ENCODE measurements at regions not wholly inside any gene's neighbourhood (a gene's known extent, or its start where the extent isn't known, plus 50 kb on each side); places are given as distances from the start of the nearest gene placed in this dataset.

- no peaks in the 10 kb centered on the region for H3K36me3 ChIP-seq (ENCODE audit: control insufficient read depth in 3 of 3, insufficient read depth in 2 of 3, low read depth in 1 of 3, low read length in 3 of 3)
- H3K27me3 ChIP-seq (ENCODE audit: control insufficient read depth in 3 of 3, insufficient read depth in 3 of 3, low read length in 3 of 3), result no peaks in the 10 kb centered on the region
- no peaks in the 10 kb centered on the region for H3K9me3 ChIP-seq (ENCODE audit: control insufficient read depth in 2 of 2, insufficient read depth in 1 of 2, low read depth in 1 of 2, low read length in 1 of 2)
- no peaks in the 10 kb centered on the region for H3K4me1 ChIP-seq (ENCODE audit: control insufficient read depth in 3 of 3, insufficient read depth in 2 of 3, low read depth in 1 of 3, low read length in 2 of 3)
- no peak overlapping the region for H3K4me3 ChIP-seq (ENCODE audit: low read depth in 1 of 3, low read length in 3 of 3)
- FAIRE-seq, result no peak
- peak overlapping the region in 1 of 3 donors; percentile 32 for H3K27ac ChIP-seq (ENCODE audit: low read depth in 1 of 3, low read length in 2 of 3)
- WGBS, 3 donors, result 82 to 90% (median 85%) methylated on average over 7 of the region's 7 CpGs
- no peak for DNase-seq
These were observed 147.0 kb upstream of the NECTIN1 start for GRCh38 chr11:119875841-119876600.

- 62 to 85% (median 63%) methylated on average over 14 to 15 of the region's 15 CpGs for WGBS, 3 donors
- Histone ChIP-seq H3K27ac (ENCODE audit: low read depth in 1 of 3, low read length in 2 of 3) (peak overlapping the region in 1 of 3 donors; percentile 23), H3K27me3 (ENCODE audit: control insufficient read depth in 3 of 3, insufficient read depth in 3 of 3, low read length in 3 of 3) (no peaks in the 10 kb centered on the region), H3K9me3 (ENCODE audit: control insufficient read depth in 2 of 2, insufficient read depth in 1 of 2, low read depth in 1 of 2, low read length in 1 of 2) (no peaks in the 10 kb centered on the region), H3K4me3 (ENCODE audit: low read depth in 1 of 3, low read length in 3 of 3) (no peak overlapping the region), H3K4me1 (ENCODE audit: control insufficient read depth in 3 of 3, insufficient read depth in 2 of 3, low read depth in 1 of 3, low read length in 2 of 3) (no peaks in the 10 kb centered on the region), H3K36me3 (ENCODE audit: control insufficient read depth in 3 of 3, insufficient read depth in 2 of 3, low read depth in 1 of 3, low read length in 3 of 3) (no peaks in the 10 kb centered on the region)
- DNase-seq, result peak in 1 of 2 donors; percentile 42
- no peak for FAIRE-seq
These were observed 145.7 kb upstream of the NECTIN1 start for GRCh38 chr11:119874660-119875238.

GRCh38 chr11:119873761-119874421 is 144.9 kb upstream of the NECTIN1 start:
- FAIRE-seq (no peak), DNase-seq (no peak)
- H3K27ac ChIP-seq (ENCODE audit: low read depth in 1 of 3, low read length in 2 of 3), result no peak overlapping the region
- H3K36me3 ChIP-seq (ENCODE audit: control insufficient read depth in 3 of 3, insufficient read depth in 2 of 3, low read depth in 1 of 3, low read length in 3 of 3), result no peaks in the 10 kb centered on the region
- WGBS, 3 donors, result 80 to 84% (median 81%) methylated on average over 17 of the region's 17 CpGs
- H3K4me1 ChIP-seq (ENCODE audit: control insufficient read depth in 3 of 3, insufficient read depth in 2 of 3, low read depth in 1 of 3, low read length in 2 of 3), result no peaks in the 10 kb centered on the region
- no peaks in the 10 kb centered on the region for H3K27me3 ChIP-seq (ENCODE audit: control insufficient read depth in 3 of 3, insufficient read depth in 3 of 3, low read length in 3 of 3)
- no peaks in the 10 kb centered on the region for H3K9me3 ChIP-seq (ENCODE audit: control insufficient read depth in 2 of 2, insufficient read depth in 1 of 2, low read depth in 1 of 2, low read length in 1 of 2)
- H3K4me3 ChIP-seq (ENCODE audit: low read depth in 1 of 3, low read length in 3 of 3), result no peak overlapping the region

GRCh38 chr11:119872611-119873310 is 143.8 kb upstream of the NECTIN1 start:
- Histone ChIP-seq H3K4me1 (ENCODE audit: control insufficient read depth in 3 of 3, insufficient read depth in 2 of 3, low read depth in 1 of 3, low read length in 2 of 3) (no peaks in the 10 kb centered on the region), H3K9me3 (ENCODE audit: control insufficient read depth in 2 of 2, insufficient read depth in 1 of 2, low read depth in 1 of 2, low read length in 1 of 2) (no peaks in the 10 kb centered on the region), H3K27me3 (ENCODE audit: control insufficient read depth in 3 of 3, insufficient read depth in 3 of 3, low read length in 3 of 3) (no peaks in the 10 kb centered on the region), H3K4me3 (ENCODE audit: low read depth in 1 of 3, low read length in 3 of 3) (no peak overlapping the region), H3K27ac (ENCODE audit: low read depth in 1 of 3, low read length in 2 of 3) (no peak overlapping the region), H3K36me3 (ENCODE audit: control insufficient read depth in 3 of 3, insufficient read depth in 2 of 3, low read depth in 1 of 3, low read length in 3 of 3) (no peaks in the 10 kb centered on the region)
- WGBS, 3 donors, result 67 to 81% (median 76%) methylated on average over 11 of the region's 11 CpGs
- FAIRE-seq, result no peak
- DNase-seq, result peak in 1 of 2 donors; percentile 22

GRCh38 chr11:119865661-119866156 is 136.7 kb upstream of the NECTIN1 start:
- H3K4me1 ChIP-seq (ENCODE audit: control insufficient read depth in 3 of 3, insufficient read depth in 2 of 3, low read depth in 1 of 3, low read length in 2 of 3), result peaks cover 0 to 28% (median 4%) of the 10 kb centered on the region in 3 donors
- peaks cover 0 to 2% (median 0%) of the 10 kb centered on the region in 3 donors for H3K27me3 ChIP-seq (ENCODE audit: control insufficient read depth in 3 of 3, insufficient read depth in 3 of 3, low read length in 3 of 3)
- FAIRE-seq, result no peak
- 50 to 73% (median 61%) methylated on average over 2 of the region's 2 CpGs for WGBS, 3 donors
- no peak overlapping the region for H3K27ac ChIP-seq (ENCODE audit: low read depth in 1 of 3, low read length in 2 of 3)
- no peak overlapping the region for H3K4me3 ChIP-seq (ENCODE audit: low read depth in 1 of 3, low read length in 3 of 3)
- H3K9me3 ChIP-seq (ENCODE audit: control insufficient read depth in 2 of 2, insufficient read depth in 1 of 2, low read depth in 1 of 2, low read length in 1 of 2), result no peaks in the 10 kb centered on the region
- no peaks in the 10 kb centered on the region for H3K36me3 ChIP-seq (ENCODE audit: control insufficient read depth in 3 of 3, insufficient read depth in 2 of 3, low read depth in 1 of 3, low read length in 3 of 3)
- peak in 1 of 2 donors; percentile 14 for DNase-seq

- Histone ChIP-seq H3K36me3 (ENCODE audit: control insufficient read depth in 3 of 3, insufficient read depth in 2 of 3, low read depth in 1 of 3, low read length in 3 of 3) (no peaks in the 10 kb centered on the region), H3K4me3 (ENCODE audit: low read depth in 1 of 3, low read length in 3 of 3) (no peak overlapping the region), H3K27me3 (ENCODE audit: control insufficient read depth in 3 of 3, insufficient read depth in 3 of 3, low read length in 3 of 3) (peaks cover 0 to 2% (median 0%) of the 10 kb centered on the region in 3 donors), H3K27ac (ENCODE audit: low read depth in 1 of 3, low read length in 2 of 3) (peak overlapping the region; percentile 30 to 88 (median 59)), H3K4me1 (ENCODE audit: control insufficient read depth in 3 of 3, insufficient read depth in 2 of 3, low read depth in 1 of 3, low read length in 2 of 3) (peaks cover 0 to 28% (median 4%) of the 10 kb centered on the region in 3 donors), H3K9me3 (ENCODE audit: control insufficient read depth in 2 of 2, insufficient read depth in 1 of 2, low read depth in 1 of 2, low read length in 1 of 2) (no peaks in the 10 kb centered on the region)
- DNase-seq, result no peak
- 60 to 75% (median 70%) methylated on average over 7 of the region's 7 CpGs for WGBS, 3 donors
- FAIRE-seq, result no peak
These were observed 135.8 kb upstream of the NECTIN1 start for GRCh38 chr11:119864836-119865235.

- no peak overlapping the region for H3K4me3 ChIP-seq (ENCODE audit: low read depth in 1 of 3, low read length in 3 of 3)
- H3K36me3 ChIP-seq (ENCODE audit: control insufficient read depth in 3 of 3, insufficient read depth in 2 of 3, low read depth in 1 of 3, low read length in 3 of 3), result no peaks in the 10 kb centered on the region
- WGBS, 3 donors, result 13 to 31% (median 29%) methylated on average over 17 of the region's 17 CpGs
- no peaks in the 10 kb centered on the region for H3K9me3 ChIP-seq (ENCODE audit: control insufficient read depth in 2 of 2, insufficient read depth in 1 of 2, low read depth in 1 of 2, low read length in 1 of 2)
- H3K4me1 ChIP-seq (ENCODE audit: control insufficient read depth in 3 of 3, insufficient read depth in 2 of 3, low read depth in 1 of 3, low read length in 2 of 3), result peaks cover 0 to 28% (median 4%) of the 10 kb centered on the region in 3 donors
- H3K27ac ChIP-seq (ENCODE audit: low read depth in 1 of 3, low read length in 2 of 3), result peak overlapping the region in 2 of 3 donors; percentile 65 to 88
- DNase-seq (peak; percentile 96 to 99), FAIRE-seq (no peak)
- peaks cover 0 to 2% (median 0%) of the 10 kb centered on the region in 3 donors for H3K27me3 ChIP-seq (ENCODE audit: control insufficient read depth in 3 of 3, insufficient read depth in 3 of 3, low read length in 3 of 3)
These were observed 135.0 kb upstream of the NECTIN1 start for GRCh38 chr11:119863851-119864601.
